DND-41 (cell line): ENCODE measurements at regions not wholly inside any gene's neighbourhood (a gene's known extent, or its start where the extent isn't known, plus 50 kb on each side); places are given as distances from the start of the nearest gene placed in this dataset.

Experiments
- CTCF ChIP-seq: IDR thresholded peaks from 2 replicates; pipeline ENCODE4 v1.5.1; 2012; ENCODE audit warnings: borderline replicate concordance, low read length, moderate library complexity, mild to moderate bottlenecking; ENCODE audit not compliant: poor library complexity, severe bottlenecking; ENCODE audit errors: extremely low read depth
- EZH2 ChIP-seq: IDR thresholded peaks from 3 replicates; pipeline ENCODE4 v1.6.1; 2012; ENCODE audit warnings: borderline replicate concordance, low read depth, mild to moderate bottlenecking, moderate library complexity, low read length, inconsistent platforms; ENCODE audit not compliant: severe bottlenecking

GRCh38 chr2:16312771-16313170 lies 352.9 kb downstream of the CYRIA start:
- no peak for TF ChIP-seq CTCF
- no peak for TF ChIP-seq EZH2
